NCI-H82 treated with DMSO at 0.1 percent for 48 hours (cell line): ENCODE measurements at regions not wholly inside any gene's neighbourhood (a gene's known extent, or its start where the extent isn't known, plus 50 kb on each side); places are given as distances from the start of the nearest gene placed in this dataset.
A peak's percentile ranks its signal among the peaks of the same experiment; 100 is the strongest.

Experiments used
- DNase-seq: peaks from one replicate; lab custom pipeline; 2025; ENCODE audit not compliant: unreplicated experiment; lab: John Stamatoyannopoulos, UW

GRCh38 chr12:24111616-24112015, 162.1 kb upstream of the SOX5 start:
- DNase-seq, result no peak

GRCh38 chr12:24111086-24111485, 161.6 kb upstream of the SOX5 start:
- DNase-seq, result no peak

- DNase-seq, result peak; percentile 3
Measured at GRCh38 chr12:24109381-24110039, 160.0 kb upstream of the SOX5 start.

GRCh38 chr12:24102676-24103075, 153.2 kb upstream of the SOX5 start:
- DNase-seq, result no peak

- DNase-seq, result no peak
Measured at GRCh38 chr12:24099576-24099975, 150.1 kb upstream of the SOX5 start.

GRCh38 chr12:24095245-24095644, 145.8 kb upstream of the SOX5 start:
- no peak for DNase-seq

- DNase-seq, result no peak
Measured at GRCh38 chr12:24089510-24089890, 140.0 kb upstream of the SOX5 start.

- DNase-seq, result no peak
Measured at GRCh38 chr12:24088751-24089509, 139.5 kb upstream of the SOX5 start.

GRCh38 chr12:24087294-24087693, 137.8 kb upstream of the SOX5 start:
- no peak for DNase-seq

- DNase-seq, result no peak
Measured at GRCh38 chr12:24084800-24085199, 135.3 kb upstream of the SOX5 start.

- no peak for DNase-seq
Measured at GRCh38 chr12:24083838-24084237, 134.4 kb upstream of the SOX5 start.

GRCh38 chr12:24081606-24082005, 132.1 kb upstream of the SOX5 start:
- DNase-seq, result no peak

- no peak for DNase-seq
Measured at GRCh38 chr12:24081092-24081529, 131.6 kb upstream of the SOX5 start.

GRCh38 chr12:24080465-24080864, 131.0 kb upstream of the SOX5 start:
- DNase-seq, result no peak

GRCh38 chr12:24079083-24079482, 129.6 kb upstream of the SOX5 start:
- DNase-seq, result no peak

GRCh38 chr12:24078318-24078765, 128.9 kb upstream of the SOX5 start:
- DNase-seq, result peak; percentile 46

GRCh38 chr12:24077161-24077560, 127.7 kb upstream of the SOX5 start:
- no peak for DNase-seq

GRCh38 chr12:24075650-24076049, 126.2 kb upstream of the SOX5 start:
- no peak for DNase-seq

- DNase-seq, result no peak
Measured at GRCh38 chr12:24073170-24073810, 123.8 kb upstream of the SOX5 start.

GRCh38 chr12:24072302-24072701, 122.8 kb upstream of the SOX5 start:
- DNase-seq, result no peak

- DNase-seq, result no peak
Measured at GRCh38 chr12:24071842-24072241, 122.4 kb upstream of the SOX5 start.
